ENCODE measurements at regions not wholly inside any gene's neighbourhood (a gene's known extent, or its start where the extent isn't known, plus 50 kb on each side); places are given as distances from the start of the nearest gene placed in this dataset.
"Not testable (repeated sequence)": the region's sequence is repeated elsewhere in the genome, so short reads cannot be mapped to it uniquely, and the experiment has no call there.

DNA sequence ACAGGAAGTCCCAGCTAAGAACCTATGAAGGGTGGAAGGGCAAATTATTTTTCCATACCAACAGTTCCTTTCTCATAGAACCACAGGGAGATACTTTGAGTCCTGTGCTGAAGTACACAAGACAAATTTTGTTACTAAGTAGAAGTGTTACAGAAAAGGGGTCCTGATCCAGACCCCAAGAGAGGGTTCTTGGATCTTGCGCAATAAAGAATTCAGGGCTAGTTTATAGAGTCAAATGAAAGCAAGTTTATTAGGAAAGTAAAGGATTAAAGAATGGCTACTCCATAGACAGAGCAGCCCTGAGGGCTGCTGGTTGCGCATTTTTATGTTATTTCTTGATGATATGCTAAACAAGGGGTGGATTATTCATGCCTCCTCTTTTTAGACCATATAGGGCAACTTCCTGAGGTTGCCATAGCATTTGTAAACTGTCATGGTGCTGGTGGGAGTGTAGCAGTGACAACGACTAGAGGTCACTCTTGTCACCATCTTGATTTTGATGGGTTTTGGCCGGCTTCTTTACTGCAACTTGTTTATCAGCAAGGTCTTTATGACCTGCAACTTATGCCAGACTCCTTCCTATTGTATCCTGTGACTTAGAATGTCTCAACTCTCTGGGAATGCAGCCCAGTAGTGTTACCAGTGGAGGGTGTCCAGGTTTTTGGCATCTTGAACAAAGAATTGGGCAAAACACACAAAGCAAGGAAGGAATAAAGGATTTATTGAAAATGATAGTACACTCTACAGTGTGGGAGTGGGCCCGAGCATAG lies 409.4 kb downstream of the SH2D4B start:
- no peak for DNase-seq (ENCODE audit: low spot score)

DNA sequence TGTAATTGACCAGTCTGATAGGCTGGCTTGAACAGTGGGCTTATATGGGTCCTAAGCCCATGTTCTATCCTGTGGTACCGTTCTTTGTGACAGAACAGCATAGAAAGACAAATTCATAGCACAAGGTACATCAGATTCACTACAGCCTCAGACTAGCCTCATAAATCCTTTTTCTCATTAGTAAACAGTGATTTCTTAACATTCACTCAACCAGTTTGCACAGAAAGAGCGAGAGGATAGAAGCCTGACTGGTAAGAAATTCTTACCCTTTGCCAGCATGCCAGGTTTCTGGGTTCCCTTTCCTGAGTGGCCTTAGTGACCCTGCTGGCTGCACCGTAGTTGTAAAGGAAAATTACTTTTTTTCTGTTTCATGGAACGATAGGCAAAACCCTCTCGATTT lies 412.1 kb downstream of the SH2D4B start:
- no peak for DNase-seq (ENCODE audit: low spot score)

DNA sequence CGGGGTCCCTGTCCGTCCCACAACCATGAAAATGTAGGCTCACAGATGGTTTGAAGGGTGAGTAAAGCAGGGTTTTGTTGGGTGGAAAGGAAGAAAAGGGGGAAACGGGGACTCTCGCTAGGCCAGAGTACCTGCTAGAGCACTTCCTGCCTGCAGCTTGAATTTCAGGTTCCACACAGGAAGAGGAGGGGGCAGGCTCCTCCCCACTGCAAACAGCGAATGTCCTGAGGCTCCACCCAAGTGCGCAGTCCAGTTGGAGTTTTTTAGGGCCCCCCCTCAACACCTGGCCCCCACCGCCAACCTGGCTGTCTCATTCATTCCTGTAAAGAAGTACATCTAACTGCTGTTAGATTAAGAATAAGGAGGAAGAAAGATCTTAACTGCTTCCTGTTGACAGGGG lies 414.7 kb downstream of the SH2D4B start:
- no peak for DNase-seq (ENCODE audit: low spot score)

DNA sequence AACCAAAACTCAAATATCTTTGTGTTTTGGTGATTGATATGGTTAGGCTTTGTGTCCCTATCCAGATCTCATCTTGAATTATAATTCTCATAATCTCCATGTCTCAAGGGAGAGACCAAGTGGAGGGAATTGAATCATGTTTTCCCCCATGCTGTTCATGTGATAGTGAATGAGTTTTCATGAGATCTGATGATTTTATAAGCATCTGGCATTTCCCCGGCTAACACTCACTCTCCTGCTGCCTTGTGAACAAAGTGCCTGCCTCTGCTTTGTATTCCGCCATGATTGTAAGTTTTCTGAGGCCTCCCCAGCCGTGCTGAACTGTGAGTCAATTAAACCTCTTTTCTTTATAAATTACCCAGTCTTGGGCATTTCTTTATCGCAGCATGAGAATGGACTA lies 419.5 kb downstream of the SH2D4B start:
- no peak for DNase-seq (ENCODE audit: low spot score)

DNA sequence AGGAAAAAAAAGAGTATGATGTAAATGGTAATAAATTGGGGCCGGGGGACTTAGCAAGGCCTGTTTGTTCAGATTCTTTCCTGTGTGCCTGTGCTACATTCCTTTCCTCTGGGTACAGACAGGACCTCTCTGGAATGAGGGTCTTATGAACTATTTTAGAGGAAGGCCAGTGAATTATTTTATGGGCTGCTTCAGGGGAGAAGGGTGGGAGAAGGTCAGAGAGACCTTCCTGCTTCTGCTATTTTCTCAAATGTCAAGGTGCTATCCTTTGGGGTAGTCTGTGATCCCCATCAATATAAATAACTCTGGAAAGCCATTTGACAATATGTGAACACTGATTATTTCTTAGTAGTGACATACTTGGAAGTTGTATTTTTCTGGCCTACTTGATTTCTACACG lies 426.5 kb downstream of the SH2D4B start:
- DNase-seq (ENCODE audit: low spot score) = no peak

DNA sequence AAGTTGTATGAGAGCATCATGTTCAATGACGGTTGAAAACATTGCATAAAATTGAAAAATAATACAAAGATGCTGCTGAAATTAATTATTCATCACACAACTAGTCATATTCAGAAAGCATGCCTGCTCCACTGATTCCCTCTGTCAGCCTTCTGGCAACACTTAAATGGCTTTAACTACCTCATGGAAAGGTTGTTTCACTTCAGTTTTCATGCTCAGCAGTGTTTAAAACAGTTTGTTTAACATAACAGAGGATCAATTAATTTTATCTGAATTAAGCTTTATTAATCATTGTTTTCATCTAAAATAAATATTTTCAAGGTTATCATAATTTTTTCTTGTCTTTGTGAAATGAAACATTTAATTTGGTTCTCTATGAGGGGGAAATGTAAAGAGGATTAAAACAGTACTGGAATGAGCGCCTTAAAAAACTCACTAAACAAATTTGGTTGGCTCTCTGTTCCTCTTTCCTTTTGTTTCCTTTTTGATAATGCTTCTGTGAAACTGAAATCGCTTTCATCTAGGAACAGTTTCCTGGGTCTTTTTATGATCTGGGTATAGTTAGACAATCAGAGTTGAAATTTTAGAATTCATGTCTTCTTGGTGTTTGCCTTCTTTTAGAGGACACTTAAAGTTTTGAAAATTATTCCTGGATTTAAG lies 427.4 kb downstream of the SH2D4B start:
- no peak for DNase-seq (ENCODE audit: low spot score)

DNA sequence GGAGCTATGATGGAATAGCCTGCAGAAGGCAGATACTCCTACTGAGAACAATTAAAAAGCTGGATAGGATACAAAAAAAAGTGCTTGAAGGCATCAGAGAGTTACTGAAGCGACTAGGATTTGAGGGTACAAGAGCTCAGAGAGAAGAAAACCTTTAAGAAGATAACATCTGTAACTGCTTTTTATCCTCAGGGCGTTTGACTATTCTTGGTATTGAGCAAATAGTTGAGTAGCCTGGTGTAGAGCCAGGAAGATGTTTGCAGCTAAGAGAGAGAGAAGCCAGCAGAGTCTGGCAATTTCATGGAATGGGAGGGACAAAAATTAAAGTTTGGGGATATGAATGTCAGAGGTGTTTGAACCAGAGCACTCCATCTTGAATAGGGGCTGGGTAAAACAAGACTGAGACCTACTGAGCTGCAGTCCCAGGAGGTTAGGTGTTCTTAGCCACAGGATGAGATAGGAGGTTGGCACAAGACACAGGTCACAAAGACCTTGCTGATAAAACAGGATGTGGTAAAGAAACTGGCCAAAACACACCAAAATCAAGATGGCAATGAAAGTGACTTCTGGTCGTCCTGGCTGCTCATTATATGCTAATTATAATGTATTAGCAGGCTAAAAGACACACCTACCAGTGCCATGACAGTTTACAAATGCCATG lies 428.8 kb downstream of the SH2D4B start:
- no peak for DNase-seq (ENCODE audit: low spot score)

DNA sequence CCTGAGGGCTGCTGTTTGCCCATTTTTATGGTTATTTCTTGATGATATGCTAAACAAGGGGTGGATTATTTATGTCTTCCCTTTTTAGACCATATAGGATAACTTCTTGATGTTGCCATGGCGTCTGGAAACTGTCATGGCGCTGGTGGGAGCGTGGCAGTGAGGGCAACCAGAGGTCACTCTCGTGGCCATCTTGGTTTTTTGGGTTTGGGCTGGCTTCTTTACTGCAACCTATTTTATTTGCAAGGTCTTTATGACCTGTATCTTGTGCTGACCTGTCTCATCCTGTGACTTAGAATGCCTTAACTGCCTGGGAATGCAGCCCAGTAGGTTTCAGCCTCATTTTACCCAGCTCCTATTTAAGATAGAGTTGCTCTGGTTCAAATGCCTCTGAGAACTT lies 429.7 kb downstream of the SH2D4B start:
- DNase-seq (ENCODE audit: low spot score) = not testable (repeated sequence)

DNA sequence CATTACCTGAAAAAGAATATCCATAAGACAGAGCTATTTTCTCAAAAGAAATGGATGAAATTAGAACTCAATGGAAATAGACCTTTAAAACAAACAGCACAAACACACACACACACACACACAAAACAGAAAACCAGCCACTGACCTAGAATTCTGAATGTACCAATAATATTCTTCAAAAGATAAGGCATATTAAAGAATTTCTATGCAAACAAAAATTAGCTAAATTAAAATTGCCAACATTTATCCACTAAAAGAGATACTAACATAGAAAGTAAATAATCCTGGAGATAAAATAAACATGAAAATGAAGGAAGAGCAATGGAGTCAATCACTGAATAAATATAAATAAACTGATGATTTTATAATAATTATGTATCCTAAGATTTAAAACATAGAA lies 431.2 kb downstream of the SH2D4B start:
- DNase-seq (ENCODE audit: low spot score) = no peak

DNA sequence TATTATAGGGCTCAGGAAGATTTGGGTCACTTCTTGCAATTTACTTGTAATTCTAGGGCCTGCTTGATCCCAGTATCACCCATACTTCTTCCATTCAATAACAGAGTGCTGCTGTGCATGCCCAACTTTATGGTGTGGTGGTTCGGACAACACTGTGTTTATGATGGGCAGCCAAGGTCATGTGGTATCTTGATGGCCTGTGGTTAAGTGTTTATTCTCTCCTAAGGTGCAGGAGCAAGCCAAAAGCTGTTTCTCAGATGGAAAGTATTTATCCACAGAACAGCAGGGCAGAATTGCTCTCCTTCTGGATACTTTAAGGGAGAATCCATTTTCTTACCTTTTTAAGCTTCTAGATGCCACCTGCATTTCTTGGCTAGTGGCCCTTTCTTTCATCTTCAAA lies 433.8 kb downstream of the SH2D4B start:
- no peak for DNase-seq (ENCODE audit: low spot score)

DNA sequence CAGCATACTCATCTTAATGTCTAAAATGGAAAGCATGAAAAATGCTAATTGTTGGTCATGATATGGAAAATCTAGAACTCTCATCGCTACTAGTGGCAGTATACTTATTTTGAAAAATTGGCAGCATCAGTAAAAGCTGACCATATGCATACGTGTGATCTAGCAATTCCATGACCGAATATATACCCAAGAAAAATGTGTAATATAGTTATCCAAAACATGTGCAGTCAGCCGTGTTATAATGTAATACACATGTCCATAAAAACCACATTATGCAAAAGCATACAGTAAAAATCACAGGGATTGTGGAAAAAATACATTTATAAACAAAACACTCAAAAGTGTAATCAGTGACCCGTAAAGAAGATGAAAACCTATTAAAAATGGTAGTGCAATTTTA lies 439.0 kb downstream of the SH2D4B start:
- no peak for DNase-seq (ENCODE audit: low spot score)

DNA sequence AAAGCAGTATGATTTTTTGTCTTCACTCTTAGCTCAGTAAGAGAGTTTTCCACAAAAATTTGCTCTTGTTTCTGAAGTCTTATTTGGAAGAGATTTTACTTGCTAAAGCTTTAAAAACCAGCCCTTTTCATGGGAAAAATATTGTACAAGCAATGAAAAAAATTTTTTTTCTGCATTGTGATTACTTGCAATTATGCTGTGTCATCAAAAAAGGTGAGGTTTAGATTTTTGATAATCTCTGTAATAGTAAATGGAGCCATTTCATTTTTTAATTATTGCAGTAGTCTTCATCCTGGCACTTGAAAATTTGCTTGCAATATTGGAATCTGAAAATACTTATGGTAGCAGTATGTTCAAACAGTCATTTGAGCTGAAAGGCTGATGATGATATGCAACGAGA lies 447.4 kb downstream of the SH2D4B start:
- no peak for DNase-seq (ENCODE audit: low spot score)

DNA sequence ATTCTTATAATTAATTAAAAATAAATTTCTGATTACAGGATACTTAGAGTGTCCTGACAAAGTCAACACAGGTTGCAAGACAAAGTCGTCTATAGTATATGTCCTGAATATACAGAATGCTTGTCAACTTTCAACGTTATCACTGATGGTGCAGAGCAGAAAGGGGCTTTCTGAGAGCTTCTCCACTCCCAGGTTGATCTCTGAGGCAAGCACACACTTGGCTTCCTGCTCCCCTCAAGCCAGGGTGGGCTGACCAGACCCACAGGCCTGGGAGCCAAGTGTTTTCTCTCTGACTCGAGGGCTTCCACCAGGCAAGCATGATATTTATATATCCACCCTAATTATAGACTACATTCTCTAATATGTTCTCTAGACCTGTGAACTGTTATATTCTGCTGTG lies 448.9 kb downstream of the SH2D4B start:
- no peak for DNase-seq (ENCODE audit: low spot score)

DNA sequence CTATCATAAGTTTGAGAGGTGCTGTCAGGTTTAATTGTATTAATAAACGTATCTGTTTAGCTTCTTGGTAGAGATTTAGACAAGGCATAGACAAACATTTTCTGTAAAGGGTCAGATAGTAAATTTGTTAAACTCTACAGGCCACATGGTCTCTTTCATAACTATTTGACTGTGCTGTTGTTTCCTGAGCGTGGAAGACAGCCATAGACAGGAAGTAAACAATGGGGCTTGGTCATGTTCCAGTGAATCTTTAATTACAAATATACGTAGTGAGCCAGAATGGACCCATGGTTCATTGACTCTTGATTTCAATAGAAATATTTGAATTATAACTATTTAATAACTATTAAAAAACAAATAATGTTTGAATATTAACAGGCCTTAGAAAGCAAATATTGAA lies 451.1 kb downstream of the SH2D4B start:
- no peak for DNase-seq (ENCODE audit: low spot score)

DNA sequence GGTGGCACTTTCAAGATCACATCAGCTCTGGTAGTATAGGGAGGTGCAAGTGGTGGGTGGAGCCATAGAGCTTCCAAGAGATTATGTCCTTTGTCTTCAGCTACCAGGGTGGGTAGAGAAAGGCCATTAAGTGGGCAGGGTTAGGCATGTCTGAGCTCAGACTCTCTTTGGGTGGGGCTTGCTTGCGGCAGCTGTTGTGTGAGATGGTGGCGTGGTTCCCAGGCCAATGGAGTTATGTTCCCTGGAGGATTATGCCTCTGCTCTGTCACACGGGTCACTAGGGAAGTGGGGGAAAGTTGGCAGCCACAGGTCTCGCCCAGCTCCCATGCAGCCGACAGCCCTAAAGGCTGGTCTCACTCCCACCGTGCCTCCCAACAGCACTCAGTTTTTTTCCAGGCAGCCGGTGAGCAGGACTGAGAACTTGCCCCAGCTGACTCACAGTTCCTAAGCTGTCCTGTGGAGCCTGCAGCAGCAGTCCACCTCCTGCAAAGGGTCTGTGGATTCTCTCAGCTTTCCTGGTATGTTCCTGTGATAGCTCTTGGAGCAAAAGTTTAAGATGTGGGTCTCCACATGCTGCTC lies 459.0 kb downstream of the SH2D4B start:
- DNase-seq (ENCODE audit: low spot score) = peak; percentile 28

DNA sequence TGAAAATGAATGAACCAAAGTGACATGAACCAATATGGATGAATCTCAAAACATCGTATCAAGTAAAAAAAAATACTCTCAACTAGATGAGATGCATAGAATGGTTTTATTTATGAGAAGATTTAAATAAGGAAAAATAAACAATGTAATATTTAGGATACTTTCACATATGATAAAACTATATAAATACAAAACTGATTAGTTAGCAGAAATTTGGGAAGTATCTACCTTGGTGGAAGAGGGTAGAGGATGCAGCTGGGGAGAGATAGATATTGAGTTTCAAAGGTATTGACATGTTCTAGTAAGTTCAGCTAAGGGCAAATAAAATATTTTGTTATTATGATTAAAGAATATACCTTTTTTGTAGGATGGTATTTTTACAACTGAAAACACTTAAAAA lies 463.1 kb downstream of the SH2D4B start:
- DNase-seq (ENCODE audit: low spot score) = no peak

DNA sequence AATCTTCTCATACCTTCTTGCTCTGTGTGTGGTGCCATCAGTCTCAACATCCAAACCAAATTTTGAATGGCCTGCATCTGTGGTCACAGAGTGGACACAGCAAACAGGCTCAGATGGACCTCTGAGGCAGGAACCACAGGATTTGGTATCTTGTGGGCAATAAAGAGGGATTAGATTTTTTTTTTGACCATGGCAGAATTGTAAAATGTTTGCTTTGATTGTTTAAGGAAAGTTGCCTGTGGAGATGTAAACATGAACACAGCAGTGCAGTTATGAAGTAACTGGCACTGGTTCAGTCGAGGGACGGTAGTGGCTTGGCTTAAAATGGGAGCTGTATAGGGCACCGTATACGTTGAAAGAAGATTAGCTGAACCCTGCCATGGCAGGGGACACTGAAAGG lies 464.7 kb downstream of the SH2D4B start:
- no peak for DNase-seq (ENCODE audit: low spot score)

DNA sequence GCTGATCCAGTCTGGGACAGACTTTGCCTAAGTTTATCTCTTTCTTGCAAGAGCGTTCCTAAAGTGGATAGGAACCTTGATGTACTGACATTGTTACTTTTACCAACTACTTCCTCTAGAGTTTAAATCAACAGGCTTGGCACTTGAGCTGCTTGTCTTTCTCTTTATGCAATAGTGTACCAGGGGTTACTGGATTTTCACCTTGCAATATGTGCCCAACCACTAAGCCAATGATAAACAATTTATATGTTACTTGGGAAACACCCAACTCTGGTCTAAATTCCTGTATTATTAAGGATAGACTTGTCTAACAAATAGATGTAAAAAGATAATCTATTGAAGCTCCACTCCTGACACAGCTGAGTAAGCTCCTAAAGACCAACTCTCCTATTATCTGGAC lies 470.2 kb downstream of the SH2D4B start:
- DNase-seq (ENCODE audit: low spot score) = no peak

DNA sequence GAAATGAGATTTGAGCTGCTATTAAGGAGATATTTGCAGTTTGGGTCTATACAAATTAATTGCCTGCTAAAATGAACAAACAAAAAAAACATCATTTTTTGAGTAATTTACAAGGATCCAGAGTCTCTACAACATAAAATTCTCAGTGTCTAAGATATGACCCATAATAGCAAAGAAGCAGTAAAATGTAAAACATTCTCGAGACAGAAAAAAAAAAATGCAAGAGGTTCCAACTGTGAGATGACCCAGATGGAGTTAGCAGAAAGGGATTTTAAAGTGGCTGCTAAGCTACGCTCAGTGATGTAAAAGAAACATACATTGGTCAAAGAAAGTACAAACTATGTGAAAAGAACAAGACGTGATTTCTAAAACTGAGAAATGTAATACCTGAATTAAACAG lies 471.0 kb downstream of the SH2D4B start:
- DNase-seq (ENCODE audit: low spot score) = no peak

DNA sequence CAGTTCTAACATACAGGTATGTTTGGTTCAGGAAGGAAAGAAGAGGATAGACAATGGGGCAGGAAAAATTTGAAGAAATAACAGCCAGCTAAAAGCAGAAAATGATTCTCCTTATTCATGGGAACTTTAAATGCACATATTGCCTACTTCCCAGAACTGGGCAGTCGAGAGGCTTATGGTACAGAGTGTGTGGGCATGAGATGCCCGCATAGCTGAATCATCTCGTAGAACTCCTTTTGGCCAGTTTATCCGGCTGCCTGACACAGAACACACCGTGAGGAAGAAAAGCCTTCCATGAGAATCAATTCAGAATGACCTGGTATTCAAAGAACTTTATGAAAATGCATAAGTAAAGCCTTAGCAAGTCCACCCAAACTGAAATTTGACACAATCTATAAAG lies 471.6 kb downstream of the SH2D4B start:
- no peak for DNase-seq (ENCODE audit: low spot score)

DNA sequence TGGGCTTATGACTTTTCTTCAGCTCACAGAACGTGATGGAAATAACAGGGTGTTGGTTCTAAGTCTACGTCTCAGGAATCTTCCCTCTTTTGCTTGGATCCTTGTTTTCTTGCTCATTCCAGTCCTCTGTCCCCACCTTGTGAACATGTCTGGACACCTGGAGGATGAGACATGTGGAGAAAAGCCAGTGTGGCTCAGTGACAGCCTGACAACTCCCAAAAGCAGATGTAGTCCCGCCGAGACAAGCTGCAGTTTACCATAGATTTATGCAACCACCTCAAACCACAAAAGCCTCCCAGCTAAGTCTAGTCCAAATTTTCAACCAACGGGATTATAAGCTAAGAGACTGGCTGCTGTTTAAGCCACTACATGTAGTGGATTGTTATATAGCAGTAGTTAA lies 476.1 kb downstream of the SH2D4B start:
- DNase-seq (ENCODE audit: low spot score) = no peak

DNA sequence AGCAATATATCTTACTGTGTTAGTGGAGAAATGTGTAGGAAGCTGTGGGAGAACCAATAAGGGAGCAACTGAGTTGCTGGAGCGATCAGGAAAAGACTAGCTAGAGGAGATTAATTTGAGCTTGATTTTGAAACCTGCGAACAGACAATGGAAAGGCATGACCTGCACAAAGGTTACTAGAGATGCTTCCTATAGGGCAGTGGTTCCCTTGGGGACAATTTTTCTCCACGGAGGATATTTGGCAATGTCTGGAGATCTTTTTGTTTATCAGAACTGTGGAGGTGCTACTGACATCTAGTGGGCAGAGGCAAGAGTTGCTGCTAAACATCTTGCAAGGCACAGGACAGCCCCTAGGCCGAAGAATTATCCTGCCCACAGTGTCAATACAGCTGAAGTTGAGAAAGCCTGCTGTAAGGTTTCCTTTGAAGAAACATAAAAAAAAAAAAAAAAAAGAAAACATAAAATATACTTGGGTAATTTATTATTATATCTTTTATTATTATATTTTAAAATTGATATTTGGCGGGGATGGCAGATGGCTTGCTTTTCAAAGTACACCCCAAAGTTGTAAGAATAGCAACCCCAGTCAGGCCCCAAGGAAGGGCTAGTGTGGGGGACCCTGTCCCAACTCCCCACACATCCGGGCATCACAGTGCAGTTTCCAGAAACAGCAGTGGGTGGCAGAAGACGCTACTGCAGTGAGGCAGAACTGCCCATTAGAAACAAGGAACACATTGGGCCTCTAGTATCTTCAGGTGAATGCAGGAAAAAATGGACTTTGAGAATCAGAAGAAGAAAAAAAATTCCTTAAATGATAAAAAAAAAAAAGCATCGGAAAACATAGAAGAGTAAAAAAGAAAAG lies 481.6 kb downstream of the SH2D4B start:
- peak; percentile 78 for DNase-seq (ENCODE audit: low spot score)

All from H4 (cell line).